Left forelimb (tissue), 1 donor: ENCODE measurements at regions not wholly inside any gene's neighbourhood (a gene's known extent, or its start where the extent isn't known, plus 50 kb on each side); places are given as distances from the start of the nearest gene placed in this dataset.

Experiments
- DNase-seq: peaks from one replicate; pipeline ENCODE4 v3.0.0-alpha.2; 2018; ENCODE audit warnings: low spot score

DNA sequence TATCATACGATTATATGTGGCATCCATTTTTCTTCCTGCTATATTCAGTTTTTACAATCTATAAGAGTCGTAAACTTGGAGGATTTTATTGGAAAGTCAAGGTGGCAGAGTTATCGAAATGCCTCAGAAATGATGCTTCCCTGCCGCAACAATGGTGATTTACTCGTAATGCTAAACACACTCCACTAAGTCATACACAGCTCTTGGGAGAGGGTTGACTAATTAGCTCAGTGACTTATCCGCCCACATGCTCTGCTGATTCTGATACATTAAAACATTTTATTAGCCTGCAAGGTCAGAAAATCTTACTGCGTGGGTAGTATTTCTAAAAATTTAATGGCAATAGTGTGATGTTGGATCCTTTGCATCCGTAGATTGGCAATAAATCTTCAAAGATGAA is 420.1 kb downstream of the ARAP2 start:
- no peak for DNase-seq

DNA sequence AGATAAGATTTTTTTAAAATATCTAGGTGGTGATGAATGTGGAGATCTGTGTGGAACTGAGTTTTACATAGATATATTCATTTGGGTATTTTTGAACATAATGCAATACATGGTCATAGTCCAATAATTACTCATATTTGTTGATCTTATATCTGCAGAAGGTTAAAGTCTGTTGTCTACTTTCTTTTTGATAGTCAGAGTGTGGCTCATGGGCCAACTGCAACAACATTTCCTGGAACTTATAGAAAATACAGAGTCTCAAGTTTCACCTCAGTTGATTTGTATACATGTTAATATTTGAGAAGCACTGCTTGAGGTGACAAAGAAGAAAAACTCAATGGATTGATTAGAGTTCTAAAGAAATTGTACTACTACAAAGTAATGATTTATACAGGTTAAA is 408.4 kb downstream of the ARAP2 start:
- no peak for DNase-seq

DNA sequence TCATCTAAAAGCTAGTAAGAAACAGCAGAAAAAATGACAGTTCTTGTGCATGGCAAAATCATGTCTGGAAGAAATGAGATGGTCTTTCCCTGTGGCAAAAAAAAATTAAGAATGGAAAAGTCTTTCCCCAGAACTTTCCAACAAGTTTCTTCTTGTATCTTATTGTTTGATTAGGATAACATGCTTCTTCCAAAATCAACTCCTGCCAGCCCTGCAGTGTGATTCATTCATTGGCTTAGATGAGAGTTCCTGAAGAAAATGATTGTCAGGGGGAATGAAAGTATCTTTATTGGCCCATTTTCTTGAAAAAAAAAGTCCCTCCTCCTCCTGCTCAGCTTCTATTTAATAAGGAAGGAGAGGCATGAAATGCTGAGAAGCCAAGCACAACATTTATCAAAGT is 407.7 kb downstream of the ARAP2 start:
- no peak for DNase-seq

DNA sequence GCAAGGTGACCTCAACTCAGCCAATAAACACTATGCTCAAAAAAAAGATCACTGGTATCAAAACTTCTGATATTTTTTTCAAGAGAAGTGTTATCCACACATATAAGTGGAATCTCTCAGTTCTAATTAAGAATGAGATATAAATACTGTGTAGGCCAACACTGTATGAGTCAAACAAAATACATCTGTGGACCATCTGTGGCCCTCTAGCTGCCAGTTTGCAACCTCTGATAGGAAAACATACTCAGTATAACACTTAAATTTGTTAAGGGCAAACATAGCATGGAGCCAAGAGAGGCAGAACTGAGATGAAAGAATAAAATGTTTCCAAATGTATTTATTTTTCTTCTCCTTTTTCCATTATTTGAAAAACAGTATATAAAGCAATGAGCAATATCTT is 377.3 kb downstream of the ARAP2 start:
- DNase-seq, result no peak

DNA sequence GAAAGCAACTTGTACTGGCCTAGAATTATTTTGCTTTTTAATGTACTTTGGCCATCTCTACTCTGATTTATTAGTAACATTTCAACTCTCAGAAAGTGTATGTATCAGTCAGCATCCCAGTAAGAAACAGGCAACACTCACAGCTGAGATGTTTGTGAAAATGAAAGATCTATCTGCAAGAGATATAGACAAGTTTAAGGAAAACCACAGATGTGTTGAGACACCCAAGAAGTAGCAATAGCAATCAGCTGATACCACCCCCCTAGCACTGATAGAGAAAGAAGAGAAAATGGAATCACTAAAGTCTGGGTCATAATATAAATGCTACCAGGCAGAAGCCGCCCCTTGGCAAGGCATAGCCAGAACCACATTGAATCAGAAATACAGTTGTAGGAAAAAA is 372.0 kb downstream of the ARAP2 start:
- DNase-seq, result no peak

DNA sequence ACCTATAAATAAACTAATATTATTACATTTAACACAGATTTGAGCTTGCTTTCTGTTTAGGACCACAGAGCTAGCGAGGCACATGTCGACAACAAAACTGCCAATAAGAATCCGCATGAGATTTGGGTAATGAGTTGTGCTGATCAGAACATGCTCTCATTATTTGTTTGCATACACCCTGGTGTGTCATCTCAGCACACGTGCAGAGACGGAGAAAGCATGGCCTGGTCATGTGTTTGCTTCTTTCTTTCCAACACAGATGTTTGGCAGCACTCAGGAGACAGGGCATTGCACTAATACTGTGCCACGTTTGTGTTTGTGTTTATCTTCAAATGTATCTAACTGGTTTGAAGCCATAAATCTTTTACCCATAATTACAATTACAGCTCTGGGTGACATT is 364.8 kb downstream of the ARAP2 start:
- no peak for DNase-seq

DNA sequence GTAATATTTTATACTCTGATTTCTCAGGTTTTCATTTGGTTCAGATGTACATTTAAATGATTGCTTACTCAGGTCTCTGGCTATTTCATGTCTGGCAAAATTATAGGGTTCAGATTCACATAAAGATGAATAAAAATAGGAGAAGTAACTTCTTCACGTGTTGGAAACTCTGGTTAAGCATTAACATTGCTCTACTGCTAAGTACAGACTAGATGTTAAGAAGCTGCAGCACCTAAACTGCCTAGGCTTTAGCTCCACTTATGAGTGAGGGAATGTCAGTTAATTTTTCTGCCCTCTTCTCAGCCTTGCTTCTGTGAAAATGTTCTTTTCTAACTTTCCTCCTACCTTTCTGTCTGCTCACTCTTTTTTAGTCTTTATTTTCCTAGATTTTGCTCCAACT is 361.2 kb downstream of the ARAP2 start:
- no peak for DNase-seq

DNA sequence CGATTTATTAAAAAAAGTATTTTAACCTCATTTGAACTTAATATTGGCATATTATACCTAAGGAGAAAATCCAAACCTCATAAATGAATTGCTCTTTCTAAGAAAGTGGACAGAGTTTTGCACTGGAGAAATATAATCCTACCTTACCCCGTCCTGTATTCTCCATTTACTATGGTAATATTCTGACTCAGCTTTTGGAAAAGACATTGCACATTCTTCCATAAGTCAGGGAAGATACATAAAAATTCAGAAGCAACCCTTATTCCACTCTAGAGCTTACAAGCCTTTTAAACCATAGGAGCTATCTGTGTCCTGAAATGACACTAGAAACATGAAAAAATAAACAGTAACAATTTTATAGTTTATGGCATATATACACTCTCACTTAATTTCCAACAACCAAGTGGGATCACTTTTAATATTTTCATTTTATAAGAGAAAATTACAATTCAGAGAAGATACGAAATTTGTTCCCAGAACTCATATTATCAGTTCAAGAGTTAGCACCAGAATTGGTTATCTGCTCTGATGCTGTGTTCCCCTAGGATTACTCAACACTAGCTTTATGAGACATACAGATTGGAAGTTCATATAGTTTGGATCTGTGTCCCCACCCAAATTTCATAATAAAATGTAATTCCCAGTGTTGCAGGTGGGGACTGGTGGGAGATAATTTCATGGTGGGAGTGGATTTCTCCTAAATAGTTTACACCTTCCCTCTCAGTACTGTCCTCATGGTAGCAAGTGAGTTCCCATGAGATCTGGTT is 359.4 kb downstream of the ARAP2 start:
- no peak for DNase-seq

DNA sequence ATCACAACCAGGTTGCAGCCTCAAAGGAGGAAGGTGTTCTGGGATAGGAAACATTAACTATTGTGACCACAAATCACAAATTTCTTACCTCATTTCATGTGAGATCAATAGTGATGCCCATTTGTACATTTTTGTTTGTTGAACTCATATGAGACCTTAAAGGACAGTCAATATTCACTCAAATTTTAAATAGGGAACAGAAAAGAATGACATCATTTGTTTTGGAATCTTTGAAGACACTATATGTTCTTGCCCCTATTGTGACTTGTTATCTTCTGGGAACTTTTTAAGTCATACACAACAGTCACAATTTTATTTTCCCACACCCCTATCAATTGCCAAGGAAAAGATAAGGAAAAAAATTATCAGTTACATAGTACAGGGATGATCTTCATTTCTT is 346.5 kb downstream of the ARAP2 start:
- DNase-seq, result no peak

DNA sequence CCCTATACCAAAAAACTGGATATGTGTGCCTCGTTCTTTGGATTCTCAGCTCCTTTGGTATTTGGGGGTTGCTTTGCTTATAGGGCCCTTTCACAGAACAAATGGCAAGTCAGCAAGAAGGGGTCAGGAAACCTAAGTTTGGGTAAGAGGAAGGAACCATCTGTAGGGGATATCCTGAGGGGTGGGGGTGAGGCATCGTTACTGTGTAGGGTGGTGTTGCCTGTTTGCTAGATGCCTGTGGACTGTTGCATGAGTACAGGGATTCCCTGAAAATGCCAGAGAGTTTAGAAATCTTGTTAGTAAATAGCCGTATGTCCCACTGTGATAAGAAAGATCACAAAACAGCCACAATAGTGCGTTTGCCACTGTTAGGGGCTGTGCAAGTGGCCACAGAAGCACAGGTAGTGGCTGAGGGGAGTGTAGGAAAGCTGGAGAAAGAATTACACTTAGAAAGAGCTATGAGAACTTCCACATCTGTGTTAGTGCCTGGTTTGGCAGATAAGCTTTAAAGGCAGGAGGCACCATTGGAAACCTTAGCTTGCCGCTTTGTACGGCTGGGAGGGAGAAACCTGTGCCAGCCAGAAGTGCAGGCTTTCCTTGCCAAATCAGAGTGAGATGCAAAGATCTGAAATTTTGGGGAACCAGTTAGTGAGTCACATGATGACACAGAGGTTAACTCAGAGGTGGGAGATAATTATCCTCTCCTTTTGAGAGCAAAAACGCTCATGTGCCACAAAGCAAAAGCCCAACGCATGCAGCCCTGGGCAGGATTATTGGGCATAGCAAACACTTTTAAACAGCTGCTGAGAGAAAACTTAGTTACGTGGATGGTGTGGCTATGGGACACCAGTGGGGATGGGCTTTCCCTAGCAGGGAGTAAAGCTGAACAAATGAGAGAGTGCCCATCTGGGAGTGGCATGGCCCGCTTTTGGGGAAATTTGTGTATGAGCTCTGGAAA is 343.7 kb downstream of the ARAP2 start:
- DNase-seq, result no peak

DNA sequence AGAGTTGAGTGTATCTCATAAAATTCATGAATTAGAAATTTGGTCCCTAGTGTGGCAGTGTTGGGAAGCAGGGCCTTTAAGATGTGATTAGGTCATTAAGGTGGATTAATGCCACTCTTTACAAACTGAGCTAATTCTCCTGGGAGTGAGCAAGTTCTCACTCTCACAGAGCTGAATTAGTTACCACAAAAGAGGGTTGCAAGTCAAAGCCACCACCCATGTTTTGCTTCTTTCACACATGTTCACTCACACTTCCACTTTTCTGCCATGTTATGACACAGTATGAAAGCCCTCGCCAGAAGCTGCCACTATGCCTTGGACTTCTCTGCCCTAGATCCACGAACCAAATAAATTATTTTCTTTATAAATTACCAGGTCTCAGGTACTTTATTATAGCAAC is 332.1 kb downstream of the ARAP2 start:
- DNase-seq, result no peak

DNA sequence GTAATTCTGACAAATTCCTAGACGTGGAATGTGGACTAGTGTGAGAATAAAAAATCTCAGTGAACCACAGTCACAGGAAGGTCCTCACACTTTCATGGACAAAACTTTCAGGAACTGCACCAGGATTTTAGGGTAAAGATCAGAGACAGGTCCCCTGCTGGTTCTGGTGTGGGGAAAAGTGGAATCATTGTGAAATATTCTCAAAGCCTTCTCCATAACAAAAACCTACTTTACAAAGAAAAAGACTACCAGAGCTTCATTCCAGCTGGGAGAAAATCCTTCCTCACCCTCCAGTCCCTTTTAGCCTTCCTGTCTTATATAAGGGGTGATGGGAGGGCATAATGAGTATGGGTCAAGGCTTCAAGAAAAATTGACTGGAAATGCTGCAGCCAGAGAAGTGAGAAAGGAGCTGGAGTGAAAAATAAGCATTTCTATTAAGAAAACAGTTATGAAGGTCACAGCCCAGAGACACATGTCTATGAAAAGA is 325.8 kb downstream of the ARAP2 start:
- no peak for DNase-seq

DNA sequence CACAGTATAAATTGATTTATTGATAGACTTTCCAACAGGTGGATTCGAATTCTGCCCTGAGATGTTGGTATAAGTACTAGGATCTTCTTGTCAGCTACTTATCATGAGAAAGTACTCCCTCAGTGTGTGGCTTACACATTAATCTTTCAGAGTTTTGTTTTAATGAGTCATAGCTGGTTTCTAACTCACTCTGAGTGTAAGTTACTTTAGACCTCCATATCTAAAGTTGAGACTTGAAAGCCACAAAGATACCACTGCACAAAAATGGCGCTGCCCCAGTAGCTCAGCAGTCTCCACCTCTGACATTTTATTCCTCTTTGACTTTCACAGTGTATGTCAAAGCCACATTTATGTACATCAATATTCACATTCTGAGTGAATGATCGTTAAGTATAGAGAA is 318.5 kb downstream of the ARAP2 start:
- no peak for DNase-seq

DNA sequence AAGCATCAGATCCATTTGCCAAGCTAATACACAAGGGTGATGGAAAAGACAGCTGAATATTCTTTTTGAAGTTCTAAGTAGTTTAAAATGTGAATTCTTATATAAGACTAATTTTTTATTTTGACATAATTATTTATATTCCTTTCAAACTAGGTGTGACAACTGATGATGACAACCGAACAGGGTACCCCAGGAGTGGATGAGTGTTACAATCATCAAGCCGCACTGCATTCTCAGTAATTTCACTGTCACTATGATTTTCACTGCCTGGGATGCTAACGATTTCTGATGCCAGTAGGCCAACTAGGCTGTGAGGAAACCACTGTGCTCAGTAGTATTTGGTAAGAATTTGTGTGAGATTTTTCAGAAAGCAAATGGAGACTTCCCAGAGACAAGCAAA is 317.5 kb downstream of the ARAP2 start:
- no peak for DNase-seq

DNA sequence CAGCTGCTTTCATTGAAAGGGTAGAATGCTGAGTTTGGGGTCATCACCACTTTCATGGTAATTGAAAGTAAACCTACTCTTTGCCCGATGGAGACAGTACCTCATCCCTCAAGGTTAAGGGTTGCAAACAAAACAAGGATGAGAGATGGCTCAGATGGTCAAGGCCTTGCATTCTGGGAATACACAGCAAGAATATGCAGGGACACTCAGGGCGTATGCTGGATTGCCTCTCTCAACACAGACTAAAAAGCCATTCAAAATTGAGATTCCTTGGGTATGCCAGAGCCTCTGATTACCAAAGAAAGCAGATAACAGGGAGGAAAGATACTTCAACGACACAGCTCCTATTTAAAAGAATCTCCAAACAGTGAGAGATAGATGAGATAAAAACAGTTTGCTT is 310.4 kb downstream of the ARAP2 start:
- DNase-seq, result no peak

DNA sequence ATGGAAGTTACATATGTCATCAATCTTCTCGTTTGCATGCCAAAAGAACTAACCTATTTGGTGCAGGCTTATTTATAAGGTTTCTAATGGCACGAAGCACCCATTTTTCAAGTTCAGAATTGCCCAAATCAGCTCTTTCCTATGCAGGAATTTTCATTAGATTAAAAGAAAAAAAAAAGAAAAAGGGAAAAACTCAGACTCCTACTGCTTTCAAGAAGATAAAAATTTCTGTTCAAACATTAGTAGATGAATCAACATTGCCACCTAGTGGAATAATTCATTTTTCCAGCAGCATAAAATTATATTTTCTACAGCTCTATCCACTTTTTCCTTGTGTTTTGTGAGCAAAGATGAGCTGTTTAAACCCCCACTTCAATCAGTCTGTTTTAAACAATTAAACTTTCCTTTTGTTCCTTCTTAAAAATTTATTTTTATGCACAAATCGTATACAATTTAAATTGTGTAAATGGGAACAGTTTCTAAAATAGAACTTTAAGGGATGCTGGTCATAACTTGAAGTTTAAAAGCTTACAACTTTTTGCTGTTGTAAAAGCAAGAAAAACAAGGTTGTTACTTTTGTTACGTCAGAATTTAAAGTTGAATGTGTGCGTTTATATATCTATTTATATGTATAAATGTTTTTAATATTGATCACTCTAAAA is 309.9 kb downstream of the ARAP2 start:
- DNase-seq, result no peak

DNA sequence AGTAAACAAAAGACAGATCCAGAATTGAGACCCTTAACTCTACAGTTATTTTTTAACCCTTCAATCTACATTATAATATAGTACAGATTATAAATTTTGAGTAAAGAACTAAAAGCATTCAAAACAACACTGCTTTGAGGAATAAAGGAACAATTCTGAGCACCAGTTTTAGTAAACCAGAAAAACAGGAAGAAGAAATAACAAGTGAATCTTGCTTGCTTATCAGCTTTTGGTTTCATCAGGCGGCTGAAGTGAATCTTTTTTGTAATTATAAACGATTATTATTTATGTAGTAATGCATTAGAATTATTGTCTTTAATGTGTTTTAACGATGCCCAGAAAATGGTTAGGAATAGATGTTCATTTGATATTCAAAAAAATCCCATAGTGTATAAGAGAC is 305.4 kb downstream of the ARAP2 start:
- no peak for DNase-seq

DNA sequence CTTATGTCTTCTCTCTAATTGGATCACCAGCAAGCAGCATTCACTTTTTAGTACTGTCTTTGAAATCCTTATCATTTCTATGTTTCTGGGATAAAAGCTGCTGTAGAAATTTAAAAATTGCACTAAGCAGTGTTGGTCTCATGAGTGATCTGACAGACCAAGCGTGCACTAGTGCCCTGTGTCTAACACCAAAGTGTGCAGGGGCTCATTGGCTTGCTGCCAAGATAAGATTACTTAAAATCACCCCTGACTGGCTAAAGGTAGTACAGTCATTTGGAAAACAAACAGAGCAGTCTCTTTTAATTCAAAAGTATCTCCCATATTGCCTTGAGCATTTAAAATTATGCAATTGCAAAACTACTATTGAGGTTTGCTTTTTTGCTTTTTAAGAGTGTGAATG is 304.6 kb downstream of the ARAP2 start:
- DNase-seq, result no peak

DNA sequence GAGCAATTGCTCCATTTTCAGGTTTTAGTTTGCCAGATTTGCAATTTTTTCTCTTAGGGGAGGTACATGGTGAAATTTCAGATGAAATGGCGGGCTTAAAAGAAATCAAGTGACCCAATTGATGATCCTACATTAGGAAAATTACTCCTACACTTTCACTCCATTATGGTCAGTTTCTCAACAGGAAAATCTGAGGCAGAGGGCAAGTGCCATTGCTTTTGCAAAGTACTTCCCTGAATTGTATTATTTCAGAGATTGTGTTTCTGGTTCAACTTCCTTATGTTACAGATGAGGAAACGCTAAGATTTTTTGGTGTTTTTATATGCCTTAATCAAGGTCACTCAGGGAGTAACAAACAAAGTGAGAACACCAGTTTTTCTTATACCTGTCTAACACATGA is 302.2 kb downstream of the ARAP2 start:
- no peak for DNase-seq

DNA sequence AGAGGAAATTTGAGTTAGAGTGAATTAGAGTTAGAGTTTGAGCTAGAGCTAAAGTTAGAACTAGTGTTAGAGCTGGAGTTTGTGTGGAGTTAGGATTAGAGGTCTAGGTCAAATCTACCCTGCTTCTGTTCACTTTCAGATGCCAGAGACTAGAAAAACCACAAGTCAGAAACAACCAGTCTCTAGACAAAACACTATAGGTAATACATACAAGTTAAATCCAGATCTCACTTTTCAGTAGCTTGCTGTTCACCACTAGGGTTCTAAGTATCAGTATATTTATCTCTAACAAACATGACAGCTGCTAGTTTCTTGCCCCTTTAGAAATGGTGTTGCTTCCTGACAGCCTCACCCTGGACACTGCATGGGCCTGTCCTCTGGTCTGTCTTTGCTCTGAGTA is 300.7 kb downstream of the ARAP2 start:
- DNase-seq, result no peak

DNA sequence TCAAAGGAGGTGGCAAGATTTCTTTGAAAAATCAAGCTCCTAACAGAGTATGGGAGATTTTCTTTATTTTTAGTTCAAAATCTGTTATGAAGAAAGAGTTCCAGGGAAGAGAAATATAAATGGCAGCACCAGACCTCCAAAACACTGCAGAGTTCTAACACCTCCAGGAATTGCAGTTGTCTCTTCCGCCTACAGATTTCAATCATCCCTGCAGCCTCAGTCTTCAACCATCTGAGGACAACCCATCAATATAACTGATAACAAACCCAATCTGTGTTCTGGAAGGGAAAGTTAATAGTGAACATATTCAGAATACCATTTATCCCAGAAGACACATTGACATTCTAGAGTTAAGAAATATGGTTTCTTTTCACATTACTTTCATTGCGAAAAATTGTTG is 296.1 kb downstream of the ARAP2 start:
- no peak for DNase-seq

DNA sequence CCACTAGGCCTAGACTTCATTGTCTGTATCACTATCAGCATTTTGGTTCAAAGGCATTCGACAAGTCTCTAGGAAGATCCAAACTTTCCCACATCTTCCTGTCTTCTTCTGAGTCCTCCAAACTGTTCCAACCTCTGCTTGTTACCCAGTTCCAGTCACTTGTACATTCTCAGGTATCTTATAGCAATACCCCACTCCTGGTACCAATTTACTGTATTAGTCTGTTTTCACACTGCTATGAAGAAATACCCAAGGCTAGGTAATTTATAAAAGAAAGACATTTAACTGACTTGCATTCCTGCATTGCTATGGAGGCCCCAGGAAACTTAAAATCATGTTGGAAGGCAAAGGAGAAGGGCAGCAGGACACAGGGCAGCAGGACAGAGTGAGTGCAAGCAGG is 293.9 kb downstream of the ARAP2 start:
- DNase-seq, result no peak

DNA sequence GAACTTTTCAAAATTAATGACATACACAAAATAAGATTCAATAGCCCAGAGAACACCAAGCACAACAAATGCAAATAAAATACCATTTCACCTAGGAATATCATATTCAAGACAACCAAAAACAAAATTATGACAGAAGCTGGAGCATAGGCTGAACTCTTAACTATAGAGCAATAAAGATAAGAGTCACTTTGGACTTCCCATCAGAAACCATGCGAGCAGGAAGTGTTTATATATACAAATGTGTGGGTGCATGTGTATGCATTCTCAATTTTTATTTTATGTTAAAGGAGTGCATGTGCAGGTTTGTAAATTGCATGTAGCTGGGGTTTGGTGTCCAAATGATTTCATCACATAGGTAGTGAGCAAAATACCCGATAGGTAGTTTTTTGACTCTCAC is 291.6 kb downstream of the ARAP2 start:
- DNase-seq, result no peak
